ENCODE measurements at regions not wholly inside any gene's neighbourhood (a gene's known extent, or its start where the extent isn't known, plus 50 kb on each side); places are given as distances from the start of the nearest gene placed in this dataset.

DNA sequence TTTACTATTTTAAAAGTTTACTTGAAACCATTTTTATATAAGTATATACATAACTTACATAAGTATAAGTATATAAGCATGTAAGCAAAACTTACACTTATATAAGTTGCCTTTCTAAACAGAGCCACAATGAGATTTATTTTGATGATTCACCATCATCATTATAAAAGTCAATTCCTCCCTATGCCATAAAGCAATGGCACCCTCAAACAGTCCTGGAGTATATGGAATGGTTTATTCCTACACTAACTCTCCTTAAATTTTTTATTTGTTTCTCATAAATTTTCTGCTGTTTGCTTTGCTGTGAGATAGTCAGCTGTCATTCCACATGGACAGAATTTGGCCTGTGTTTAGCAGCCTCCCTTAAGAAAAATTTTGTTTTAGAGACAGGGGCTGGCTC lies 114.2 kb downstream of the NAB1 start:
- no peak overlapping the region for H3K27ac ChIP-seq
- H3K4me1 ChIP-seq = peaks cover 0 to 2% (median 0%) of the 10 kb centered on the region in 4 donors
- H3K9me3 ChIP-seq = no peaks in the 10 kb centered on the region
- TF ChIP-seq POLR2A (IDR thresholded peaks at IDR 0.05) = no peak
- no peak for TF ChIP-seq POLR2AphosphoS5 (IDR thresholded peaks at IDR 0.05)
- TF ChIP-seq EP300 (IDR thresholded peaks at IDR 0.05) = no peak
- TF ChIP-seq, protein P1, sequence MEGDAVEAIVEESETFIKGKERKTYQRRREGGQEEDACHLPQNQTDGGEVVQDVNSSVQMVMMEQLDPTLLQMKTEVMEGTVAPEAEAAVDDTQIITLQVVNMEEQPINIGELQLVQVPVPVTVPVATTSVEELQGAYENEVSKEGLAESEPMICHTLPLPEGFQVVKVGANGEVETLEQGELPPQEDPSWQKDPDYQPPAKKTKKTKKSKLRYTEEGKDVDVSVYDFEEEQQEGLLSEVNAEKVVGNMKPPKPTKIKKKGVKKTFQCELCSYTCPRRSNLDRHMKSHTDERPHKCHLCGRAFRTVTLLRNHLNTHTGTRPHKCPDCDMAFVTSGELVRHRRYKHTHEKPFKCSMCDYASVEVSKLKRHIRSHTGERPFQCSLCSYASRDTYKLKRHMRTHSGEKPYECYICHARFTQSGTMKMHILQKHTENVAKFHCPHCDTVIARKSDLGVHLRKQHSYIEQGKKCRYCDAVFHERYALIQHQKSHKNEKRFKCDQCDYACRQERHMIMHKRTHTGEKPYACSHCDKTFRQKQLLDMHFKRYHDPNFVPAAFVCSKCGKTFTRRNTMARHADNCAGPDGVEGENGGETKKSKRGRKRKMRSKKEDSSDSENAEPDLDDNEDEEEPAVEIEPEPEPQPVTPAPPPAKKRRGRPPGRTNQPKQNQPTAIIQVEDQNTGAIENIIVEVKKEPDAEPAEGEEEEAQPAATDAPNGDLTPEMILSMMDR (IDR thresholded peaks at IDR 0.05) = no peak
- ATAC-seq (ENCODE audit: low FRiP score in 2 of 2) (no peak), DNase-seq (no peak)
- H3K27me3 ChIP-seq = no peaks in the 10 kb centered on the region
- no peak overlapping the region for H3K4me3 ChIP-seq
- no peaks in the 10 kb centered on the region for H3K36me3 ChIP-seq

DNA sequence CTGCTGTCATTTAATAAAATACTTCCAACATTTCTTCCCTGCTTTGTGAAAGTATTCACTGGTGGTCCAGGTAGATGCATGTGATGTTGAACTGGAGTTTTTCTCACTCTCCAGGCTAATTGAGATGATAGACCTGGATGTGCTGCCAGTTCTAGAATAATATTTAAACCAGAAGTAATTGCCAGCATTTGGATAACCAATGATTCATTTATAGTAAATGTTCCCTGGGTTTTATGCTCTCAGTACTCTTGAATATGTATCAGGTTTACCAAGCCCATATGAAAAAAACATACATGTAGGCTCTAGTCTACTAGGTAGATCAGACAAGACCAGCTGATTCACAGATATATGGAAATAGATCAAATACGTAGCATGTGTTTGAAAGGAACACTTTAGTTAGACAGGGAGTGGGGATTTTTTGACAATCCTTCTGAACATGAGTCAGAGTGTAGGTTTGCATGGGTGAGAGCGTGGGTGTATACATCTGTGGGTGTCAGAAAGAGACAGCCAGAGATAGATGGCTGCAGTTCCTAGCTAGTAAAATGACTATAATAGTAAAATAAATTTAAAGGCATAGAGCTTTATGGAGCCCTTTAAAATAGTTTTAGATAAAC lies 115.1 kb downstream of the NAB1 start:
- TF ChIP-seq EP300 (IDR thresholded peaks at IDR 0.05) (no peak), POLR2A (IDR thresholded peaks at IDR 0.05) (no peak), POLR2AphosphoS5 (IDR thresholded peaks at IDR 0.05) (no peak)
- TF ChIP-seq, protein P1 (IDR thresholded peaks at IDR 0.05) = no peak
- peaks cover 0 to 2% (median 0%) of the 10 kb centered on the region in 4 donors for H3K4me1 ChIP-seq
- ATAC-seq (ENCODE audit: low FRiP score in 2 of 2) = no peak
- H3K27ac ChIP-seq = no peak overlapping the region
- no peak overlapping the region for H3K4me3 ChIP-seq
- no peaks in the 10 kb centered on the region for H3K27me3 ChIP-seq
- H3K9me3 ChIP-seq = no peaks in the 10 kb centered on the region
- H3K36me3 ChIP-seq = no peaks in the 10 kb centered on the region
- DNase-seq = no peak
- WGBS, 2 donors = 87 to 88% methylated on average over 2 of the region's 2 CpGs

DNA sequence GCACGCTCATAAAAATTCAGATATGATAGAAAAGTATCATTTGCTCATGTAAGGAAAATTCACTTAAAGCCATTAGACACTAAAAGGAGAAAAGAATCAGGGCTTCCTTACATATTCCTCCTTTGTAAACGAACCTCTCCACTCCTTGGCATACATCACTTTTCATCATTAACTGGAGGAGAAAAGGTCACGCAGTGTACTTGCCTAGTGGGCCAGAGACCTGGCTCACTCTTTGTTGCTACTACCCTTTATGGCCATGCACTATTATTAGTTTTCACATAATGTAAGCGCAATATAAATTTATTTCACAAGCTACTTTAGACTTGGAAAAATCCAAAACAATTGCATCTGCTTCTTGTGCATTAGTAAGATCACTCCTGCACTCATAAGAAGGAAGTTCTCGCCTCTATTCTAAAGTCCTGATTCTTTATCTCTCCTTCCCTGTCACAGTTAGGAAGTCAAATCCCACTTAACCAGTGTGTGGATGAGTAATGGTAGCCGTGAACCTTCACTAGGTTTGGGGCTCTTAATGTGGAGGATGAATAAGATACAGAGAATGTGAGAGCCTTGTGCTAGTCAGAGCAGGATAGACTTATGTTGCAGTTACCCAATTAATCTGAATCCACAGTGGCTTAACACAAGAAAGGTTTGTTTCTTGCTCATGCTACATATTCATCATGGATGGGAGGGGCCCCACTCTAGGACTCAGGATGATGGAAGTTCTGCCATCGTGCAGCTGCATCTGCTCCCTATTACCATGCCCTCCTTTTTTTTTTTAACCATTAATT lies 115.0 kb upstream of the GLS start:
- TF ChIP-seq POLR2AphosphoS5 (IDR thresholded peaks at IDR 0.05) = no peak
- TF ChIP-seq EP300 (IDR thresholded peaks at IDR 0.05) = no peak
- TF ChIP-seq, protein P1 (IDR thresholded peaks at IDR 0.05) = no peak
- TF ChIP-seq POLR2A (IDR thresholded peaks at IDR 0.05) = no peak
- no peaks in the 10 kb centered on the region for H3K27me3 ChIP-seq
- no peaks in the 10 kb centered on the region for H3K4me1 ChIP-seq
- WGBS, 2 donors = 85 to 86% methylated on average over 7 of the region's 7 CpGs
- DNase-seq (no peak), ATAC-seq (ENCODE audit: low FRiP score in 2 of 2) (no peak)
- no peak overlapping the region for H3K27ac ChIP-seq
- no peaks in the 10 kb centered on the region for H3K36me3 ChIP-seq
- no peak overlapping the region for H3K4me3 ChIP-seq
- H3K9me3 ChIP-seq = no peaks in the 10 kb centered on the region

DNA sequence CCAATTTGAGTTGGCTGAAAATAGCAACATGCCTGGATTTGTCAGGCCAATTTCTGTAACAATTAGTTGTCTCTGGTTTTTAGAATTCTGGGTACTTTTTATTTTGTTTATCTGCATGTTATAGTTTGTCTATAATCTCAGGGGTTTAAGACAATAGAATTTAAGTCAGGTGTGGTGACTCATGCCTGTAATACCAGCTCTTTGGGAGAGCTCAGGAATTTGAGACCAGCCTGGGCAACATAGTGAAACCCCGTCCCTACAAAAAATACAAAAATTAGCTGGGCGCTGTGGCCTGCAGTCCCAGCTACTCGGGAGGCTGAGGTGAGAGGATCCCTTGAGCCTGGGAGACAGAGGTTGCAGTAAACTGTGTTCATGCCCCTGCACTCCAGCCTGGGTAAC lies 114.4 kb upstream of the GLS start:
- WGBS, 2 donors = 74 to 90% methylated on average over 3 of the region's 3 CpGs
- no peak overlapping the region for H3K4me3 ChIP-seq
- H3K27me3 ChIP-seq = no peaks in the 10 kb centered on the region
- H3K36me3 ChIP-seq = no peaks in the 10 kb centered on the region
- no peak for ATAC-seq (ENCODE audit: low FRiP score in 2 of 2)
- no peak overlapping the region for H3K27ac ChIP-seq
- no peak for DNase-seq
- TF ChIP-seq POLR2A (IDR thresholded peaks at IDR 0.05) (no peak), EP300 (IDR thresholded peaks at IDR 0.05) (no peak), POLR2AphosphoS5 (IDR thresholded peaks at IDR 0.05) (no peak)
- TF ChIP-seq, protein P1 (IDR thresholded peaks at IDR 0.05) = no peak
- H3K9me3 ChIP-seq = no peaks in the 10 kb centered on the region
- no peaks in the 10 kb centered on the region for H3K4me1 ChIP-seq
